ENCODE measurements at regions not wholly inside any gene's neighbourhood (a gene's known extent, or its start where the extent isn't known, plus 50 kb on each side); places are given as distances from the start of the nearest gene placed in this dataset.
"Not testable (repeated sequence)": the region's sequence is repeated elsewhere in the genome, so short reads cannot be mapped to it uniquely, and the experiment has no call there.

DNA sequence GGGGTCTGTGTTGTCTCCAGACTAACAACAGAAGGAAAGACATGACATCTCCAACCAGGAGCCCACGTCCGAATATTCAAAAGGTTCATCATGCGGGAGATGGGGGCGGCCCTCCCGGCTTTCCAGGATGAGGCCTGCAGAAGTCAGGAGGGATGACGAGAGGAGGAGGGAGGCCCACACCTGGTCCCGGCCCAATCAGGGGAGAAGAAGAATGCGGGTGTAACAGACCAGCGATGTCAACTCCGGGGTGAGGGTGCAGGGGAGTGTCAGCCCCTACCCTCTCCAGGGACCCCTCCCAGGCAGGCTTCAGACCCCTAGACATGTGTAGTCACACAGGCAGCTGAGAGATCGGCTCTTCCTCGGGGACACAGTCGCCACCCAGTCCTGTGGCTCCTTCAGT, 275.3 kb upstream of the ZNF507 start:
- Histone ChIP-seq H3K4me3 (no peak overlapping the region), H3K9me3 (no peaks in the 10 kb centered on the region), H3K27ac (no peak overlapping the region), H3K4me1 (no peaks in the 10 kb centered on the region), H3K27me3 (no peaks in the 10 kb centered on the region), H3K36me3 (no peaks in the 10 kb centered on the region)
- no peak for DNase-seq
- TF ChIP-seq CTCF (IDR thresholded peaks at IDR 0.05) = no peak
- no peak for ATAC-seq
- intact Hi-C loops (cut with DNase I) = no loop called here

GRCh38 chr19:32082028-32082427, 263.4 kb upstream of the ZNF507 start:
- H3K27ac ChIP-seq = no peak overlapping the region
- DNase-seq (no peak), ATAC-seq (no peak)
- intact Hi-C loops (cut with DNase I) = no loop called here
- H3K9me3 ChIP-seq = no peaks in the 10 kb centered on the region
- no peaks in the 10 kb centered on the region for H3K36me3 ChIP-seq
- H3K4me1 ChIP-seq = no peaks in the 10 kb centered on the region
- no peak for TF ChIP-seq CTCF (IDR thresholded peaks at IDR 0.05)
- no peaks in the 10 kb centered on the region for H3K27me3 ChIP-seq
- no peak overlapping the region for H3K4me3 ChIP-seq

DNA sequence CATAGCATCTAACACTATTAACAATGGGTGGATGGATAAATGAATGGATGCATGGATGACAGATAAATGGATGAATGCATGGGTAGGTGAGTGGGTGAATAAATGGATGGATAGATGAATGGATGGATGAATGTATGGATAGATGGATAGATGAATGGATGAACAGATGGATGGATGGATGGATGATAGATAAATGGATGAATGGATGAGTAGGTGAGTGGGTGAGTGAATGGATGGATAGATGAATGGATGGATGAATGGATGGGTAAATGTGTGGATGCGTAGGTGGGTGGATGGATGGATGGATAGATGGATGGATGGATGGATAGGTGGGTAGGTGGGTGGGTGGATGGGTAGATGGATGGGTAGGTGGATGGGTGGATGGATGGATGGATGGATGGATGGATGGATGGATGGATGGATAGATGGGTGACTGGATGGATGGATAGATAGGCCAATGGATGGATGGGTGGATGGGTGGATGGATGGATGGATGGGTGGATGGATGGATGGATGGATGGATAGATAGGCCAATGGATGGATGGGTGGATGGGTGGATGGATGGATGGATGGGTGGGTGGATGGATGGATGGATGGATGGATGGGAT, 260.6 kb upstream of the ZNF507 start:
- DNase-seq; H3K4me1 ChIP-seq; H3K36me3 ChIP-seq; intact Hi-C loops (cut with DNase I); H3K4me3 ChIP-seq; H3K27me3 ChIP-seq; H3K27ac ChIP-seq; ATAC-seq; H3K9me3 ChIP-seq: not testable (repeated sequence)

GRCh38 chr19:32091241-32091640, 254.2 kb upstream of the ZNF507 start:
- DNase-seq (peak in 1 of 4 donors; percentile 24), ATAC-seq (no peak)
- H3K4me1 ChIP-seq = no peaks in the 10 kb centered on the region
- TF ChIP-seq CTCF (IDR thresholded peaks at IDR 0.05) = no peak
- no peak overlapping the region for H3K4me3 ChIP-seq
- H3K36me3 ChIP-seq = no peaks in the 10 kb centered on the region
- H3K27ac ChIP-seq = no peak overlapping the region
- no peaks in the 10 kb centered on the region for H3K9me3 ChIP-seq
- H3K27me3 ChIP-seq = no peaks in the 10 kb centered on the region
- intact Hi-C loops (cut with DNase I) = no loop called here

DNA sequence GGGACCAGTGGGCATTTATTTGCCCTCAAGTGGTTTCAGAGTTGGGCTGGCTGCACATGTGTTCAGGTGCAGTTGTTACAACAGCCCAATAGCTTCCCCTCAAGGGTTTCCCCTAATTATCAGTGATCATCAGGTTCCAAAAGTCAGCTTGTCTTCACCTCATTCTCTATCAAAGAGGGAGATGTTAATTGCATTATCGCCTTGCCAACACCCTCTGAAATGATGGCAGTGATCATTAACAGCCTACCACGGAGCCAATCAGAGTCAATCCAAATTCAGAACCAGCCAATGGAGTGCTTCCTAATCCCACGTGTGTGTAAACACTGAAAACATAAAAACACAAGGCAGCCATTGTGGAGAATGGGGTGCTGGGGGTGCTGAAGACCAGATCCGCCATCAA, 248.4 kb upstream of the ZNF507 start:
- ATAC-seq = no peak
- intact Hi-C loops (cut with DNase I) = no loop called here
- H3K4me1 ChIP-seq = no peaks in the 10 kb centered on the region
- no peak overlapping the region for H3K27ac ChIP-seq
- TF ChIP-seq CTCF (IDR thresholded peaks at IDR 0.05) = no peak
- no peak for DNase-seq
- no peaks in the 10 kb centered on the region for H3K9me3 ChIP-seq
- H3K27me3 ChIP-seq = no peaks in the 10 kb centered on the region
- H3K4me3 ChIP-seq = no peak overlapping the region
- no peaks in the 10 kb centered on the region for H3K36me3 ChIP-seq

DNA sequence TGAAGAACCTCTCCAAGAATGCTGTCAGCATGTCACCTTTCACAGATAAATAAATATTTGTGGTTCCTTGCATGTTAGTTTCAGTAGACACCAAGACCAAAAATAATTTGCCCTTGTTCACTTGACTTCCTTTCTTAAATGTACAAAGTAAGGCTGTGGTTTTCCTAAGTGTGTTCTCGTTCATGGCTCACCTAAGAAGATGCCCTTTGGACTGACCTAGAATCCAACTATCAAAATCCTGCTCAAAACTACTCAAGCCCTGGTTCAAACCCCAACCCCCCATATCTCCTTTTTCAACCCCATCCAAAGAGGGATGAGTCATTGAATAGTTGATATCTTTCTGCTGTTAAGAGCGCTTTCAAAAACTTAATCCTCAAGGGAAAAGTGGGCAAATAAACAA, 247.8 kb upstream of the ZNF507 start:
- no peak for TF ChIP-seq CTCF (IDR thresholded peaks at IDR 0.05)
- H3K27ac ChIP-seq = no peak overlapping the region
- H3K4me1 ChIP-seq = no peaks in the 10 kb centered on the region
- intact Hi-C loops (cut with DNase I) = no loop called here
- ATAC-seq (no peak), DNase-seq (no peak)
- H3K36me3 ChIP-seq = no peaks in the 10 kb centered on the region
- H3K4me3 ChIP-seq = no peak overlapping the region
- no peaks in the 10 kb centered on the region for H3K27me3 ChIP-seq
- no peaks in the 10 kb centered on the region for H3K9me3 ChIP-seq
